Mesothelial cell of epicardium (in vitro differentiated cells): ENCODE measurements at regions not wholly inside any gene's neighbourhood (a gene's known extent, or its start where the extent isn't known, plus 50 kb on each side); places are given as distances from the start of the nearest gene placed in this dataset.

ENCODE experiments used
- DNase-seq, 2 experiments: peaks; one replicate each; pipeline ENCODE4 v3.0.0; 2021; ENCODE audit warnings: low spot score in 2 of 2; ENCODE audit not compliant: unreplicated experiment in 2 of 2
- H3K27ac Mint-ChIP-seq: 2 replicates; pipeline ENCODE4 v1.8.0; 2021; ENCODE audit warnings: mixed read lengths
- H3K27me3 Mint-ChIP-seq: 2 replicates; pipeline ENCODE4 v1.8.0; 2021; ENCODE audit warnings: low read depth, mixed read lengths
- H3K36me3 Mint-ChIP-seq: 2 replicates; pipeline ENCODE4 v1.8.0; 2021; ENCODE audit warnings: mixed read lengths
- H3K4me1 Mint-ChIP-seq: 2 replicates; pipeline ENCODE4 v1.8.0; 2021; ENCODE audit warnings: mixed read lengths
- H3K4me3 Mint-ChIP-seq: 2 replicates; pipeline ENCODE4 v1.8.0; 2021; ENCODE audit warnings: mild to moderate bottlenecking, moderate library complexity, mixed read lengths
- H3K9me3 Mint-ChIP-seq: 2 replicates; pipeline ENCODE4 v1.8.0; 2021; ENCODE audit warnings: mixed read lengths
- TF ChIP-seq, protein P1 (sequence below): fragments of 200-600 bp; sonication (generic); IDR thresholded peaks from one replicate; pipeline ENCODE4 v1.5.0; 2021; ENCODE audit warnings: antibody characterized with exemption; ENCODE audit not compliant: unreplicated experiment

DNA sequence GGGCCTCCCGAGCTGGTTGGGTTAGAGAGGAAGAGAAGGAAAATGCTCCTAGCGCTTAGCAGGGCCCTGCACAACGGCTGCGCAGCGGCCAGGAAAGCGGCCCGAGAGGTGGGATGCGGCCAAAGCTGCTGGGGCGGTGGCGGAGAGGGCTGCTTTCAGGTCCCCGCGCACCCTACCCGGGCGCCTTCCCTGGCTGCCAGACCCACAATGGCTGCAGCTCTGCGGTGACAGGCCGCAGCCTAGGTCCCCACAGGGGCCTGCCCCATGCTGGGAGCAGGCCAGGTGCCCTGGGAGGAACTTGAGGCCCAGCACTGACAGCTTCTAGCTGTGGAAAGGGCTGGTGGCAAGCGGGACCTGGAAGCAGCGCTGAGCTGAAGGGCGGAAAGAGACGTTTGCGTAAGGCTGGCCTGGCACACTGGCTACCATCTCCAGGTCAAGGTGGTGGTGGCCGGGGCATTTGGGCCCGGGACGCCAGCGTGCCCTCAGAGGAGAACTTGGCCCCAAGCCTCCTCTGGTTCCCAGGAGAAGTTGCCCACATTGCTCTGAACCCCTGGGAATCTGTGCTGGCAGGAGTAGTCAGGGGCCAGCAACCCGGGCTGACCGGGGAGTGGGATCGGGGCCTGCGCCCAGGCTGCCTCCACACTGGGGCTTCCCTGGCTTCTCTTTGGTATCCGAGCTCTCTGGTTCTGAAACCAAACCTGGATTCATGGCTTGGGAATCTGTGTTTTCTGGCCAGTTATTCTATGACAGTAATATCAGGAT, 72.9 kb upstream of the ZNF804B start:
- H3K9me3 Mint-ChIP-seq = no peaks in the 10 kb centered on the region
- no peaks in the 10 kb centered on the region for H3K36me3 Mint-ChIP-seq
- no peak for DNase-seq
- no peak overlapping the region for H3K27ac Mint-ChIP-seq
- TF ChIP-seq, protein P1, sequence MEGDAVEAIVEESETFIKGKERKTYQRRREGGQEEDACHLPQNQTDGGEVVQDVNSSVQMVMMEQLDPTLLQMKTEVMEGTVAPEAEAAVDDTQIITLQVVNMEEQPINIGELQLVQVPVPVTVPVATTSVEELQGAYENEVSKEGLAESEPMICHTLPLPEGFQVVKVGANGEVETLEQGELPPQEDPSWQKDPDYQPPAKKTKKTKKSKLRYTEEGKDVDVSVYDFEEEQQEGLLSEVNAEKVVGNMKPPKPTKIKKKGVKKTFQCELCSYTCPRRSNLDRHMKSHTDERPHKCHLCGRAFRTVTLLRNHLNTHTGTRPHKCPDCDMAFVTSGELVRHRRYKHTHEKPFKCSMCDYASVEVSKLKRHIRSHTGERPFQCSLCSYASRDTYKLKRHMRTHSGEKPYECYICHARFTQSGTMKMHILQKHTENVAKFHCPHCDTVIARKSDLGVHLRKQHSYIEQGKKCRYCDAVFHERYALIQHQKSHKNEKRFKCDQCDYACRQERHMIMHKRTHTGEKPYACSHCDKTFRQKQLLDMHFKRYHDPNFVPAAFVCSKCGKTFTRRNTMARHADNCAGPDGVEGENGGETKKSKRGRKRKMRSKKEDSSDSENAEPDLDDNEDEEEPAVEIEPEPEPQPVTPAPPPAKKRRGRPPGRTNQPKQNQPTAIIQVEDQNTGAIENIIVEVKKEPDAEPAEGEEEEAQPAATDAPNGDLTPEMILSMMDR = no peak
- no peaks in the 10 kb centered on the region for H3K4me1 Mint-ChIP-seq
- H3K27me3 Mint-ChIP-seq = no peaks in the 10 kb centered on the region
- H3K4me3 Mint-ChIP-seq = no peak overlapping the region

GRCh38 chr7:88681682-88682081, 77.8 kb upstream of the ZNF804B start:
- no peaks in the 10 kb centered on the region for H3K4me1 Mint-ChIP-seq
- DNase-seq = no peak
- no peak overlapping the region for H3K27ac Mint-ChIP-seq
- no peaks in the 10 kb centered on the region for H3K9me3 Mint-ChIP-seq
- H3K27me3 Mint-ChIP-seq = no peaks in the 10 kb centered on the region
- H3K4me3 Mint-ChIP-seq = no peak overlapping the region
- H3K36me3 Mint-ChIP-seq = no peaks in the 10 kb centered on the region
- TF ChIP-seq, protein P1 = no peak

DNA sequence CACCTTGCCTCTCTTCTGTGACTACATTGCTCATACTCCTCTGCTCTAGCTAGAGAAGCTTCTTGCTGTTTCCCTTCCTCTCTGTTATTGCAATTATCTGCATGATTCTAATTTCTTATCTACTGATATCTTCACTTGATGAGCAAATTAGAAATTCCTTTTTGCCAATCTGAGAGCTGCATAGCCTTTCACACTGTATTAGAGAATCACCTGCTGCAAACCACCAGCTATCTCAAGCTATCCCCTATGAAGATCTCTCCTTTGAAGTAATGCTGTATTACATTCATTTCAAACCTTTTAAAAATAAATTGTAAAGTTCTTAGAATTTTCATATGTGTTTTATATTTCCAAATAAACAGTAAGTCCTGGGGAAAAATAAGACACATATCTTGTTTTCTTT, 89.0 kb upstream of the ZNF804B start:
- no peak for DNase-seq
- H3K9me3 Mint-ChIP-seq = no peaks in the 10 kb centered on the region
- no peaks in the 10 kb centered on the region for H3K4me1 Mint-ChIP-seq
- TF ChIP-seq, protein P1 = no peak
- no peak overlapping the region for H3K27ac Mint-ChIP-seq
- H3K4me3 Mint-ChIP-seq = no peak overlapping the region
- no peaks in the 10 kb centered on the region for H3K27me3 Mint-ChIP-seq
- H3K36me3 Mint-ChIP-seq = no peaks in the 10 kb centered on the region

GRCh38 chr7:88669913-88670312, 89.6 kb upstream of the ZNF804B start:
- Mint-ChIP-seq H3K9me3 (no peaks in the 10 kb centered on the region), H3K27me3 (no peaks in the 10 kb centered on the region), H3K36me3 (no peaks in the 10 kb centered on the region), H3K27ac (no peak overlapping the region), H3K4me1 (no peaks in the 10 kb centered on the region), H3K4me3 (no peak overlapping the region)
- no peak for DNase-seq
- TF ChIP-seq, protein P1 = no peak

DNA sequence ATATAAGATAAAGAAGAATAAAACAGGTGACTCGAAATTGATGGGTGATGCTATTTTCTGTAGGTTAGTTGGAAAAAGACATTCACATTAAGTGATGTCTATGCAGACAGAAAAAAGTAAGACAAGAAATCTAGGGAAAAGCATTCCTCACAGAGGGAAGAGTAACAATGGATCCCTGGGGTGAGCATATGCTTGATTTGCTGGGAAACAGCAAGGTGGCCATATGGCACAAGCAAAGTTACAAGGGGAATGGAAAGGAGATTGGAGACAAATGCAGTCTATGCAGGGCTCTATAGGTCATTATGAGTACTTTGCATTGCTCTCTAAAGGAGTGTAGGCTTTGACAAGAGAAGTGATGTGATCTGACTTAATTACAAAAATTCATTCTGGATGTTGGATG, 90.9 kb upstream of the ZNF804B start:
- TF ChIP-seq, protein P1 = no peak
- Mint-ChIP-seq H3K4me1 (no peaks in the 10 kb centered on the region), H3K27ac (no peak overlapping the region), H3K9me3 (no peaks in the 10 kb centered on the region), H3K4me3 (no peak overlapping the region), H3K27me3 (no peaks in the 10 kb centered on the region), H3K36me3 (no peaks in the 10 kb centered on the region)
- DNase-seq = no peak
